ENCODE measurements at regions not wholly inside any gene's neighbourhood (a gene's known extent, or its start where the extent isn't known, plus 50 kb on each side); places are given as distances from the start of the nearest gene placed in this dataset.

DNA sequence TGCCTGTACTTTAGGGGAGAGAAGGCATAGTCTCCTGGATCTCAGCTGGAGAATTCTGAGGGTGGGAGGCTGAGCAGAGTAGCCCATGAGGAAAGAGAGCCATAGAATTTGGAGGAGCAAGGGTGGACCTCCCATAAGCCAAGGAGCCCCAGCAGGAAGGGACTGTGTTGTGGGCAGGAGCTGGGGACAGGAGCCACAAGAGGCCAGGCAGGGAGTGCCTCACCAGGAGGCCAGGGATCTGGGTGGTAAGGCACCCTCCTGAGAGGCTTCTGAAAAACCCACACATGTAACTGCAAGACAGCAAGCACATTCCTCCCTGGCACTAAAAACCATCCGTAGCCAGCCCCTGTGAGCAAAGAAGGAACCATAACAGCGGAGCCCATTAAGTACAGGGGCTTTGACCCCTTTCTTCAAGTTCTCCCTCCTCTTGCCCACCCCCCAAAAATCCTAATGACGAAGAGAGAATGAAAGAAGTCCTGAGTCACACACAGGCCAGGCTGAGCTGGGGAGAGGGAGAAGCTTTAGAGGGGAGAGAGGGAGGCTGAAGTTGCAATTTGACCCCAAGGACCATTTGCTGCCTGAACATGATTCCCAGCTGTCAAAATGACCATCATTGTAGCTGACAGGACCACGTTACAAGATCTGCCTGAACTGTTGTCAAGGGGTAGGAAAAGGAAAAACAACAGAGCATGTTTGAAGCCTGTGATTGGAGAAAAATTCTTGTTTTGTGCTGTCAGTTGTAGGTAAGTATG lies 82.6 kb downstream of the TRIM42 start:
- TF ChIP-seq, protein P1, sequence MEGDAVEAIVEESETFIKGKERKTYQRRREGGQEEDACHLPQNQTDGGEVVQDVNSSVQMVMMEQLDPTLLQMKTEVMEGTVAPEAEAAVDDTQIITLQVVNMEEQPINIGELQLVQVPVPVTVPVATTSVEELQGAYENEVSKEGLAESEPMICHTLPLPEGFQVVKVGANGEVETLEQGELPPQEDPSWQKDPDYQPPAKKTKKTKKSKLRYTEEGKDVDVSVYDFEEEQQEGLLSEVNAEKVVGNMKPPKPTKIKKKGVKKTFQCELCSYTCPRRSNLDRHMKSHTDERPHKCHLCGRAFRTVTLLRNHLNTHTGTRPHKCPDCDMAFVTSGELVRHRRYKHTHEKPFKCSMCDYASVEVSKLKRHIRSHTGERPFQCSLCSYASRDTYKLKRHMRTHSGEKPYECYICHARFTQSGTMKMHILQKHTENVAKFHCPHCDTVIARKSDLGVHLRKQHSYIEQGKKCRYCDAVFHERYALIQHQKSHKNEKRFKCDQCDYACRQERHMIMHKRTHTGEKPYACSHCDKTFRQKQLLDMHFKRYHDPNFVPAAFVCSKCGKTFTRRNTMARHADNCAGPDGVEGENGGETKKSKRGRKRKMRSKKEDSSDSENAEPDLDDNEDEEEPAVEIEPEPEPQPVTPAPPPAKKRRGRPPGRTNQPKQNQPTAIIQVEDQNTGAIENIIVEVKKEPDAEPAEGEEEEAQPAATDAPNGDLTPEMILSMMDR (IDR thresholded peaks at IDR 0.05) = no peak
- no peak for TF ChIP-seq POLR2A (IDR thresholded peaks at IDR 0.05)
